Limb (tissue), 2 donors: ENCODE measurements at regions not wholly inside any gene's neighbourhood (a gene's known extent, or its start where the extent isn't known, plus 50 kb on each side); places are given as distances from the start of the nearest gene placed in this dataset.

ENCODE experiments used
- DNase-seq, 2 donors: peaks; one replicate each; pipeline ENCODE4 v3.0.0-alpha.2; 2016; ENCODE audit errors: extremely low spot score in 2 of 2

- no peak for DNase-seq
Measured at GRCh38 chr5:59992206-59992605, 98.7 kb upstream of the PDE4D start.

- DNase-seq, result no peak
Measured at GRCh38 chr5:59988396-59988795, 94.9 kb upstream of the PDE4D start.

DNA sequence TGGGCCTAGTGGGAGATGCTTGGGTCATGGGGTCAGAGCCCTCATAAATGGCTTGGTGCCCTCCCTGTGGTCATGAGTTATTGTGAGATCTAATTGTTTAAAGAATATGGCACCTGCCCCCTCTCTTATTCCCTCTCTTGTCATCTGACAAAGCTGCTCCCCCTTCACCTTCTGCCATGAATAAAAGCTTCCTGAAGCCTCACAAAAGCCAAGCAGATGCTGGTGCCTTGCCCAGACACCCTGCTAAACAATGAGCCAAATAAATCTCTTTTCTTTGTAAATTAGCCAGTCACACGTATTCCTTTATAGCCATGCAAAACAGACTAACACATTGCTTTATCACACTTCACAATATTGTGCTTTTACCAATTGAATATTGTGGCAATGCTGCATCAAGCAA, 82.8 kb upstream of the PDE4D start:
- DNase-seq, result no peak

- DNase-seq, result no peak
Measured at GRCh38 chr5:59972043-59972442, 78.5 kb upstream of the PDE4D start.

DNA sequence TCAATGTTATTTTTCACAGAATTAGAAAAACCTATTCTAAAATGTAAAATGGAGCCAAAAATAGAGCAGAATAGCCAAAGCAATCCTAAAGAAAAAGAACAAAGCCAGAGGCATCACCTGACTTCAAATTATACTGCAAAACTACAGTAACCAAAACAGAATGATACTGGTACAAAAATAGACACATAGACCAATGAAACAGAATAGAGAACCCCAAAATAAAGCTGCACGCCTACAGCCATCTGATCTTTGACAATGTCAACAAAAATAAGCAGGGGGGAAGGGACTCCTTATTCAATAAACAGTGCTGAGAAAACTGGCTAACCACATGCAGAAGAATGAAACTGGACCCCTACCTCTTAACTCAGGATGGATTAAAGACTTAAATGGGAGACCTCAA, 65.8 kb upstream of the PDE4D start:
- no peak for DNase-seq

GRCh38 chr5:59956130-59956783, 62.7 kb upstream of the PDE4D start:
- no peak for DNase-seq

- no peak for DNase-seq
Measured at GRCh38 chr5:59955241-59955640, 61.7 kb upstream of the PDE4D start.

- no peak for DNase-seq
Measured at GRCh38 chr5:59943452-59944113, 50.1 kb upstream of the PDE4D start.
